ENCODE measurements at regions not wholly inside any gene's neighbourhood (a gene's known extent, or its start where the extent isn't known, plus 50 kb on each side); places are given as distances from the start of the nearest gene placed in this dataset.

DNA sequence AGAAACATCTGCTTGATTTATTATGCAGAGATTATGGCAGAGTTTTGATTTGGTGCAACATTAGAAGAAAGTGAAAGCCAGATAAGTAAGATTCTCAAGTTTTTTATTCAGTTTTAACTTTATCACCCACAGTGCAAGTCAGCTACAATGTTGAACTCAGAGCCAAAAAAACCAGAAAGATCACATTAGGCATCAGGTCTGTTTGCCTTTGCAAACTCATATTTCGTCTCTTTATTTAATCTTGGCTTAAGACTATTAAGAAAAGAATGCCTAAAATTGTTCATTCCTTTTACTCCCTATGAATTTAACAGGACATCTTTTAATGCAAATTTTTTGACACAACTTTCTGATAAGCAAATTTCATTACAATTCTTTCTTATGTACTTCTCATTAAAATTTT, 76.0 kb upstream of the TMEM26 start:
- TF ChIP-seq, protein P1, sequence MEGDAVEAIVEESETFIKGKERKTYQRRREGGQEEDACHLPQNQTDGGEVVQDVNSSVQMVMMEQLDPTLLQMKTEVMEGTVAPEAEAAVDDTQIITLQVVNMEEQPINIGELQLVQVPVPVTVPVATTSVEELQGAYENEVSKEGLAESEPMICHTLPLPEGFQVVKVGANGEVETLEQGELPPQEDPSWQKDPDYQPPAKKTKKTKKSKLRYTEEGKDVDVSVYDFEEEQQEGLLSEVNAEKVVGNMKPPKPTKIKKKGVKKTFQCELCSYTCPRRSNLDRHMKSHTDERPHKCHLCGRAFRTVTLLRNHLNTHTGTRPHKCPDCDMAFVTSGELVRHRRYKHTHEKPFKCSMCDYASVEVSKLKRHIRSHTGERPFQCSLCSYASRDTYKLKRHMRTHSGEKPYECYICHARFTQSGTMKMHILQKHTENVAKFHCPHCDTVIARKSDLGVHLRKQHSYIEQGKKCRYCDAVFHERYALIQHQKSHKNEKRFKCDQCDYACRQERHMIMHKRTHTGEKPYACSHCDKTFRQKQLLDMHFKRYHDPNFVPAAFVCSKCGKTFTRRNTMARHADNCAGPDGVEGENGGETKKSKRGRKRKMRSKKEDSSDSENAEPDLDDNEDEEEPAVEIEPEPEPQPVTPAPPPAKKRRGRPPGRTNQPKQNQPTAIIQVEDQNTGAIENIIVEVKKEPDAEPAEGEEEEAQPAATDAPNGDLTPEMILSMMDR (IDR thresholded peaks at IDR 0.05; ENCODE audit: insufficient read depth, low read depth, low read length), result no peak
- TF ChIP-seq EZH2 (IDR thresholded peaks at IDR 0.05; ENCODE audit: insufficient read depth, low read length), result no peak

Data from astrocyte (in vitro differentiated cells and primary cell).